Spleen (tissue), 11 donors: ENCODE measurements at regions not wholly inside any gene's neighbourhood (a gene's known extent, or its start where the extent isn't known, plus 50 kb on each side); places are given as distances from the start of the nearest gene placed in this dataset.
A peak's percentile ranks its signal among the peaks of the same experiment; 100 is the strongest.

Experiments
- DNase-seq: peaks from one replicate; pipeline ENCODE4 v3.0.0-alpha.2; 2020
- H3K27ac ChIP-seq, 8 donors: fragments of 200-600 bp; sonication (generic) in 7 of 8; 1 replicate in 4 of 8; 2 replicates in 4 of 8; pipeline versions ENCODE4 v1.5.0 to v1.8.0; 2016 to 2021; ENCODE audit warnings: inconsistent platforms in 4 of 8, mild to moderate bottlenecking in 4 of 8, moderate library complexity in 1 of 8
- H3K27me3 ChIP-seq, 7 donors: fragments of 200-600 bp; sonication (generic) in 6 of 7; replicated peaks in 1 of 7; 1 replicate in 4 of 7; 2 replicates in 3 of 7; pipeline versions ENCODE4 v1.5.0 to v1.8.0; 2016 to 2021; ENCODE audit warnings: inconsistent platforms in 3 of 7, mild to moderate bottlenecking in 1 of 7
- H3K36me3 ChIP-seq, 6 donors: fragments of 200-600 bp; sonication (generic) in 5 of 6; 1 replicate in 4 of 6; 2 replicates in 2 of 6; pipeline versions ENCODE4 v1.5.0 to v1.8.0; 2016 to 2021; ENCODE audit warnings: inconsistent platforms in 2 of 6
- H3K4me1 ChIP-seq, 6 donors: fragments of 200-600 bp; sonication (generic) in 5 of 6; 1 replicate in 3 of 6; 2 replicates in 3 of 6; pipeline versions ENCODE4 v1.5.0 to v1.8.0; 2016 to 2021; ENCODE audit warnings: inconsistent platforms in 3 of 6
- H3K4me3 ChIP-seq, 8 donors: fragments of 200-600 bp; sonication (generic) in 7 of 8; 1 replicate in 4 of 8; 2 replicates in 4 of 8; pipeline versions ENCODE4 v1.5.0 to v1.8.0; 2016 to 2021; ENCODE audit warnings: inconsistent platforms in 4 of 8, mild to moderate bottlenecking in 4 of 8, moderate library complexity in 2 of 8
- H3K9me3 ChIP-seq, 8 donors: fragments of 200-600 bp; sonication (generic) in 7 of 8; 1 replicate in 4 of 8; 2 replicates in 4 of 8; pipeline versions ENCODE4 v1.5.0 to v1.8.0; 2016 to 2021; ENCODE audit warnings: inconsistent platforms in 4 of 8
- CTCF ChIP-seq, 11 experiments: fragments of 200-600 bp in 7 of 11; fragments of 450-650 bp in 4 of 11; sonication (generic) in 4 of 11; IDR thresholded peaks in 8 of 11; conservative IDR thresholded peaks in 3 of 11; 1 replicate in 7 of 11; 2 replicates in 4 of 11; pipeline versions ENCODE4 v1.4.0 to v1.8.0; 2016 to 2021; ENCODE audit warnings: antibody characterized with exemption in 11 of 11, inconsistent platforms in 4 of 11, mild to moderate bottlenecking in 1 of 11
- POLR2A ChIP-seq, 3 donors: fragments of 450-650 bp; IDR thresholded peaks; one replicate each; pipeline ENCODE4 v1.5.1; 2017; ENCODE audit warnings: antibody characterized with exemption in 3 of 3, mild to moderate bottlenecking in 1 of 3
- POLR2AphosphoS5 ChIP-seq, 3 donors: sonication (generic); formaldehyde crosslinking; IDR thresholded peaks; one replicate each; pipeline ENCODE4 v1.5.1; 2017; ENCODE audit warnings: antibody characterized with exemption in 3 of 3
- WGBS, 5 donors: extraction: QIAGEN DNeasy Blood & Tissue Kit in 3 of 5; methylation state at CpG; one replicate each; pipeline versions ENCODE4 v1.1.5 to v1.1.7; 2013 to 2018; 5-methylcytosine and 5-hydroxymethylcytosine counted together
- intact Hi-C: fragments of 100-400 bp; cut with DNase I; formaldehyde crosslinking; loops from one replicate; pipeline ENCODE4 v1.15.0; 2023; ENCODE audit warnings: low total_unique reads
- donor health status: healthy with polysubstance abuse.
- donor health status: DM: no; HTN: no; CAD: no; lungs with moderate emphysema.
- donor health status: DM: no; HTN: no; CAD: no.
- donor health status: Bipolar disorder and iron deficiency.
- donor health status: healthy.
- donor health status: DM: no; HTN: no; CAD: no.
- donor health status: DM: yes; HTN: yes; CAD: no.

GRCh38 chr20:10731190-10731965 lies 57.6 kb upstream of the JAG1 start:
- 59 to 84% (median 70%) methylated on average over 6 of the region's 6 CpGs for WGBS, 5 donors
- H3K27ac ChIP-seq: no peak overlapping the region
- DNase-seq: no peak
- no peaks in the 10 kb centered on the region for H3K4me1 ChIP-seq
- H3K9me3 ChIP-seq: peaks cover 0 to 7% (median 0%) of the 10 kb centered on the region in 8 donors
- intact Hi-C loops: no loop called here
- TF ChIP-seq POLR2AphosphoS5 (IDR thresholded peaks at IDR 0.05) (no peak), CTCF (IDR thresholded peaks at IDR 0.05 in 8 of 11, conservative IDR thresholded peaks at IDR 0.05 in 3 of 11) (no peak), POLR2A (IDR thresholded peaks at IDR 0.05) (no peak)
- no peaks in the 10 kb centered on the region for H3K36me3 ChIP-seq
- H3K4me3 ChIP-seq: no peak overlapping the region
- no peaks in the 10 kb centered on the region for H3K27me3 ChIP-seq

- H3K9me3 ChIP-seq: peaks cover 0 to 7% (median 0%) of the 10 kb centered on the region in 8 donors
- H3K36me3 ChIP-seq: no peaks in the 10 kb centered on the region
- no peak for DNase-seq
- WGBS, 5 donors: 79 to 100% (median 96%) methylated on average over 1 of the region's 1 CpG
- intact Hi-C loops: no loop called here
- no peaks in the 10 kb centered on the region for H3K4me1 ChIP-seq
- TF ChIP-seq CTCF (IDR thresholded peaks at IDR 0.05 in 8 of 11, conservative IDR thresholded peaks at IDR 0.05 in 3 of 11) (no peak), POLR2A (IDR thresholded peaks at IDR 0.05) (no peak), POLR2AphosphoS5 (IDR thresholded peaks at IDR 0.05) (no peak)
- H3K4me3 ChIP-seq: no peak overlapping the region
- H3K27ac ChIP-seq: no peak overlapping the region
- no peaks in the 10 kb centered on the region for H3K27me3 ChIP-seq
Measured at GRCh38 chr20:10733122-10733521, 59.3 kb upstream of the JAG1 start.

GRCh38 chr20:10735195-10735949 lies 61.6 kb upstream of the JAG1 start:
- H3K36me3 ChIP-seq: no peaks in the 10 kb centered on the region
- peaks cover 0 to 4% (median 0%) of the 10 kb centered on the region in 6 donors for H3K4me1 ChIP-seq
- TF ChIP-seq POLR2A (IDR thresholded peaks at IDR 0.05) (no peak), CTCF (IDR thresholded peaks at IDR 0.05 in 8 of 11, conservative IDR thresholded peaks at IDR 0.05 in 3 of 11) (no peak), POLR2AphosphoS5 (IDR thresholded peaks at IDR 0.05) (no peak)
- H3K9me3 ChIP-seq: no peaks in the 10 kb centered on the region
- H3K27ac ChIP-seq: no peak overlapping the region
- no peak for DNase-seq
- WGBS, 5 donors: 79 to 87% (median 79%) methylated on average over 14 of the region's 14 CpGs
- H3K27me3 ChIP-seq: no peaks in the 10 kb centered on the region
- H3K4me3 ChIP-seq: no peak overlapping the region
- intact Hi-C loops: no loop called here

GRCh38 chr20:10739134-10739533 lies 65.3 kb upstream of the JAG1 start:
- no peaks in the 10 kb centered on the region for H3K36me3 ChIP-seq
- peak overlapping the region in 4 of 8 donors; percentile 6 to 47 (median 17) for H3K4me3 ChIP-seq
- H3K9me3 ChIP-seq: no peaks in the 10 kb centered on the region
- TF ChIP-seq POLR2A (IDR thresholded peaks at IDR 0.05) (no peak), POLR2AphosphoS5 (IDR thresholded peaks at IDR 0.05) (no peak), CTCF (IDR thresholded peaks at IDR 0.05 in 8 of 11, conservative IDR thresholded peaks at IDR 0.05 in 3 of 11) (no peak)
- H3K27me3 ChIP-seq: no peaks in the 10 kb centered on the region
- 44 to 75% (median 46%) methylated on average over 1 of the region's 1 CpG for WGBS, 5 donors
- DNase-seq: no peak
- peak overlapping the region in 4 of 8 donors; percentile 21 to 58 (median 40) for H3K27ac ChIP-seq
- intact Hi-C loops: no loop called here
- H3K4me1 ChIP-seq: peaks cover 0 to 4% (median under 1%) of the 10 kb centered on the region in 6 donors
